ENCODE measurements at regions not wholly inside any gene's neighbourhood (a gene's known extent, or its start where the extent isn't known, plus 50 kb on each side); places are given as distances from the start of the nearest gene placed in this dataset.
A peak's percentile ranks its signal among the peaks of the same experiment; 100 is the strongest.

- H3K4me3 Mint-ChIP-seq = no peak overlapping the region
- peaks cover 50% of the 10 kb centered on the region for H3K9me3 Mint-ChIP-seq
- H3K27ac ChIP-seq (ENCODE audit: low read depth, low read length) = no peak overlapping the region
- 48 to 60% methylated on average over 1 to 7 of the region's 8 CpGs for WGBS, 2 experiments (ENCODE audit: insufficient coverage in 1 of 2, insufficient read length in 1 of 2)
- DNase-seq = no peak
- no peaks in the 10 kb centered on the region for H3K36me3 ChIP-seq (ENCODE audit: control insufficient read depth, insufficient read depth, low read length)
- H3K4me1 ChIP-seq (ENCODE audit: control insufficient read depth, insufficient read depth, low read length) = no peaks in the 10 kb centered on the region
- H3K27me3 ChIP-seq (ENCODE audit: control insufficient read depth, insufficient read depth, low read length, poor library complexity, severe bottlenecking) = no peaks in the 10 kb centered on the region
- H3K9me3 ChIP-seq (ENCODE audit: control insufficient read depth, low read length) = peaks cover 32% of the 10 kb centered on the region
- no peak overlapping the region for H3K4me3 ChIP-seq (ENCODE audit: low read length)
- H3K36me3 Mint-ChIP-seq (ENCODE audit: low read depth) = peaks cover 4% of the 10 kb centered on the region
- no peaks in the 10 kb centered on the region for H3K27me3 Mint-ChIP-seq (ENCODE audit: insufficient read depth)
- no peak for TF ChIP-seq CTCF (conservative IDR thresholded peaks at IDR 0.05)
- H3K9ac ChIP-seq (ENCODE audit: extremely low read depth, low read length, poor library complexity, severe bottlenecking) = no peak overlapping the region
- H3K4me1 Mint-ChIP-seq = peaks cover 9% of the 10 kb centered on the region
- peak overlapping the region; percentile 69 for H3K27ac Mint-ChIP-seq
Observed at GRCh38 chrX:5810636-5811035, 418.0 kb downstream of the NLGN4X start.

- WGBS, 2 experiments (ENCODE audit: insufficient coverage in 1 of 2, insufficient read length in 1 of 2) = no CpG with 5 or more reads among the region's 2 CpGs
- Histone ChIP-seq H3K36me3 (ENCODE audit: control insufficient read depth, insufficient read depth, low read length) (no peaks in the 10 kb centered on the region), H3K9me3 (ENCODE audit: control insufficient read depth, low read length) (peaks cover 12% of the 10 kb centered on the region), H3K4me3 (ENCODE audit: low read length) (no peak overlapping the region), H3K27me3 (ENCODE audit: control insufficient read depth, insufficient read depth, low read length, poor library complexity, severe bottlenecking) (no peaks in the 10 kb centered on the region), H3K4me1 (ENCODE audit: control insufficient read depth, insufficient read depth, low read length) (no peaks in the 10 kb centered on the region), H3K27ac (ENCODE audit: low read depth, low read length) (no peak overlapping the region), H3K9ac (ENCODE audit: extremely low read depth, low read length, poor library complexity, severe bottlenecking) (no peak overlapping the region)
- no peaks in the 10 kb centered on the region for H3K27me3 Mint-ChIP-seq (ENCODE audit: insufficient read depth)
- H3K4me3 Mint-ChIP-seq = no peak overlapping the region
- H3K36me3 Mint-ChIP-seq (ENCODE audit: low read depth) = peaks cover 4% of the 10 kb centered on the region
- H3K9me3 Mint-ChIP-seq = peaks cover 31% of the 10 kb centered on the region
- H3K4me1 Mint-ChIP-seq = peaks cover 9% of the 10 kb centered on the region
- no peak for TF ChIP-seq CTCF (conservative IDR thresholded peaks at IDR 0.05)
- H3K27ac Mint-ChIP-seq = no peak overlapping the region
- DNase-seq = no peak
Observed at GRCh38 chrX:5807181-5807580, 421.5 kb downstream of the NLGN4X start.

GRCh38 chrX:5802391-5802790 lies 426.3 kb downstream of the NLGN4X start:
- no peaks in the 10 kb centered on the region for H3K9me3 Mint-ChIP-seq
- Histone ChIP-seq H3K36me3 (ENCODE audit: control insufficient read depth, insufficient read depth, low read length) (no peaks in the 10 kb centered on the region), H3K4me3 (ENCODE audit: low read length) (no peak overlapping the region), H3K27ac (ENCODE audit: low read depth, low read length) (no peak overlapping the region), H3K9me3 (ENCODE audit: control insufficient read depth, low read length) (peaks cover 7% of the 10 kb centered on the region), H3K4me1 (ENCODE audit: control insufficient read depth, insufficient read depth, low read length) (no peaks in the 10 kb centered on the region), H3K9ac (ENCODE audit: extremely low read depth, low read length, poor library complexity, severe bottlenecking) (no peak overlapping the region), H3K27me3 (ENCODE audit: control insufficient read depth, insufficient read depth, low read length, poor library complexity, severe bottlenecking) (no peaks in the 10 kb centered on the region)
- H3K4me1 Mint-ChIP-seq = no peaks in the 10 kb centered on the region
- DNase-seq = no peak
- H3K27ac Mint-ChIP-seq = no peak overlapping the region
- no peaks in the 10 kb centered on the region for H3K27me3 Mint-ChIP-seq (ENCODE audit: insufficient read depth)
- no CpG with 5 or more reads among the region's 1 CpG for WGBS, 2 experiments (ENCODE audit: insufficient coverage in 1 of 2, insufficient read length in 1 of 2)
- no peak overlapping the region for H3K4me3 Mint-ChIP-seq
- TF ChIP-seq CTCF (conservative IDR thresholded peaks at IDR 0.05) = no peak
- H3K36me3 Mint-ChIP-seq (ENCODE audit: low read depth) = no peaks in the 10 kb centered on the region
